ENCODE measurements at regions not wholly inside any gene's neighbourhood (a gene's known extent, or its start where the extent isn't known, plus 50 kb on each side); places are given as distances from the start of the nearest gene placed in this dataset.

DNA sequence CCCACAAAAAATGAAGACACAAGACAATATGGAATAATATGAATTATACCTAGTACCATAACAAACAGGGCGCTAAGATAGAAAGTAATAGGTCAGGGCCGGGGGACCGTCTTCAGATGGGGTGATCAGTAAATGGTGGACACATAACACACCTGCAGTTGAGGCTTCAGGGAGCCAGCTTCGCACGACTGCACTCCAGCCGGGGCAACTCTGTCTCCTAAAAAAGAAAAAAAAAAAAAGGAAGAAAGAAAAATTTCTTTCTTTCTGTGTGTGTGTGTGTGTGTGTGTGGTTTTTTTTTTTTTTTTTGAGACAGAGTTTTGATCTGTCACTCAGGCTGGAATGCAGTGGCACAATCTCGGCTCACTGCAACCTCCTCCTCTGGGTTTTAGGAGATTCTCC, 75.0 kb upstream of the HSPA9 start:
- no peak for DNase-seq
- H3K9me3 Mint-ChIP-seq = peaks cover 0 to 2% of the 10 kb centered on the region in 2 donors
- no peak for ATAC-seq (replicated peaks)
- no peak overlapping the region for H3K4me3 Mint-ChIP-seq
- peaks cover 23 to 24% of the 10 kb centered on the region in 2 donors for H3K4me1 Mint-ChIP-seq (ENCODE audit: low read depth in 2 of 2)
- peaks cover 88 to 99% of the 10 kb centered on the region in 2 donors for H3K27me3 Mint-ChIP-seq
- H3K36me3 Mint-ChIP-seq (ENCODE audit: insufficient read depth) = peaks cover 9% of the 10 kb centered on the region
- no peak overlapping the region for H3K27ac Mint-ChIP-seq

DNA sequence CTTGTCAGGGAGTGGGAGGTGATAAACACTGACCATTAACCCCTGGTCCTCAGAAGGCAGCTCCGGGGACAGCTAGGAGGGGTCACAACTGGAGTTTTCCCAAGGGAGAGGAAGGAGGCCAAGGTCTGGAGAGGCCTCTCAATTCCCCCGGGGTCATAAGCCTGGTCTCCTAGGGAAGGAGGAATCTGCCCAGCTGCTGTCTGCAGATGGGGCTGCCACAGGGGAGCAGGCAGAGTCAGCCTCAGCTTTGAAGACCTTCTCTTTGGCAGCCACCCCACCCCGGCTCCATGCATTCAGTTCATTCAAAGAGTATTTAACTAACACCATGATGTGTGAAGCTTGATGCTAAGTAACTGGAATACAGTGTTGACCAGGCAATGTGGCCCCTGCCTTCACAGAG, 74.6 kb upstream of the HSPA9 start:
- Mint-ChIP-seq H3K4me3 (no peak overlapping the region), H3K27me3 (peaks cover 84 to 97% of the 10 kb centered on the region in 2 donors), H3K36me3 (ENCODE audit: insufficient read depth) (peaks cover 9% of the 10 kb centered on the region), H3K4me1 (ENCODE audit: low read depth in 2 of 2) (peaks cover 19 to 20% of the 10 kb centered on the region in 2 donors), H3K27ac (no peak overlapping the region), H3K9me3 (peaks cover 0 to 1% of the 10 kb centered on the region in 2 donors)
- DNase-seq = no peak
- no peak for ATAC-seq (replicated peaks)

- DNase-seq = no peak
- no peak overlapping the region for H3K27ac Mint-ChIP-seq
- peaks cover 80 to 97% of the 10 kb centered on the region in 2 donors for H3K27me3 Mint-ChIP-seq
- H3K4me3 Mint-ChIP-seq = no peak overlapping the region
- no peak for ATAC-seq (replicated peaks)
- peaks cover 6% of the 10 kb centered on the region for H3K36me3 Mint-ChIP-seq (ENCODE audit: insufficient read depth)
- peaks cover 14 to 15% of the 10 kb centered on the region in 2 donors for H3K4me1 Mint-ChIP-seq (ENCODE audit: low read depth in 2 of 2)
- H3K9me3 Mint-ChIP-seq = no peaks in the 10 kb centered on the region
These were observed 74.1 kb upstream of the HSPA9 start for GRCh38 chr5:138649316-138649720.

DNA sequence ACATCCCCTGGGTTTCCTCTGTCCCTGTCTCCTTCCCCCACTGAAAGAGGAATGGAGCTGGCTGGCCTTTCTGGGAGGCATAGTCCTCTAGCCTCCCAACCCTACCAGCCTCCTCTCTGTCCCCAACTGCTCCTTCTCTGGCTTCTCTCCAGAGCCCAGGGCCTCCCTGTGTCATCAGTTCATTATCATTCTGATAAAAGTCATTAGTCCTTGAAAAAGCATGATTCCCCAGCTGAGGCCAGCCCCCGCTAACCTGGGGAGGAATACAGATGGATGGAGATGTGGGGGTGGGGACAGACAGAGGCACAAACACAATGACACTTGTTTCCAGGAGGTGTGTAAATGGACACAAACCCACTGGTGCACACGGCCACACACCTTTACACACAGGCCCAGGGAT, 73.6 kb upstream of the HSPA9 start:
- Mint-ChIP-seq H3K9me3 (no peaks in the 10 kb centered on the region), H3K27me3 (peaks cover 79 to 97% of the 10 kb centered on the region in 2 donors), H3K4me3 (no peak overlapping the region), H3K36me3 (ENCODE audit: insufficient read depth) (peaks cover 3% of the 10 kb centered on the region), H3K27ac (no peak overlapping the region), H3K4me1 (ENCODE audit: low read depth in 2 of 2) (peaks cover 9 to 10% of the 10 kb centered on the region in 2 donors)
- DNase-seq = no peak
- no peak for ATAC-seq (replicated peaks)

- Mint-ChIP-seq H3K4me3 (no peak overlapping the region), H3K4me1 (ENCODE audit: low read depth in 2 of 2) (peaks cover 0 to 4% of the 10 kb centered on the region in 2 donors), H3K36me3 (ENCODE audit: insufficient read depth) (no peaks in the 10 kb centered on the region), H3K27ac (no peak overlapping the region), H3K27me3 (peaks cover 78 to 97% of the 10 kb centered on the region in 2 donors), H3K9me3 (no peaks in the 10 kb centered on the region)
- DNase-seq (no peak), ATAC-seq (replicated peaks) (no peak)
These were observed 72.7 kb upstream of the HSPA9 start for GRCh38 chr5:138647794-138648410.

GRCh38 chr5:138647261-138647788, 72.1 kb upstream of the HSPA9 start:
- ATAC-seq (replicated peaks) (no peak), DNase-seq (no peak)
- Mint-ChIP-seq H3K9me3 (no peaks in the 10 kb centered on the region), H3K27ac (no peak overlapping the region), H3K36me3 (ENCODE audit: insufficient read depth) (no peaks in the 10 kb centered on the region), H3K4me1 (ENCODE audit: low read depth in 2 of 2) (peaks cover 0 to 4% of the 10 kb centered on the region in 2 donors), H3K27me3 (peaks cover 75 to 97% of the 10 kb centered on the region in 2 donors), H3K4me3 (no peak overlapping the region)

DNA sequence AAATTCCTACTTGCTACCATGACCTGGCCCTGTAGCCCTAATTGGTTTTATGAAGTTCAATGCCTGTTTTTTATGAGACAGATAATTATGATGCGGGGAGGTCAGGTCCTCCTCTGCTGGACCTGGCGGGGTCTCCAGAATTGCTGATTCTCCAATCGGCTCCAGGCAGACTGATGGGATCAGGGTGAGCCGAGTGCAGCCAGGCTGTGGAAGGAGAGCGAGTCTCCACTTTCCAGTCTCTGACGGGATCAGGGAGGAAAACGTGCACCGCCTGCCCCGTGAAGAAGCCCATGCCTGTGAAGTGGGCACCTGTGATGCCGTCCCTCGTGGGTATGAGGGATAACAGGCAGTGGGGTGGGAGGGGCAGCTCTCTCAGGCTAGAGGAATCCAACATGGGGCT, 71.5 kb upstream of the HSPA9 start:
- H3K4me1 Mint-ChIP-seq (ENCODE audit: low read depth in 2 of 2) = peaks cover 0 to 9% of the 10 kb centered on the region in 2 donors
- DNase-seq (no peak), ATAC-seq (replicated peaks) (no peak)
- no peaks in the 10 kb centered on the region for H3K36me3 Mint-ChIP-seq (ENCODE audit: insufficient read depth)
- peaks cover 70 to 97% of the 10 kb centered on the region in 2 donors for H3K27me3 Mint-ChIP-seq
- no peak overlapping the region for H3K27ac Mint-ChIP-seq
- no peak overlapping the region for H3K4me3 Mint-ChIP-seq
- no peaks in the 10 kb centered on the region for H3K9me3 Mint-ChIP-seq

DNA sequence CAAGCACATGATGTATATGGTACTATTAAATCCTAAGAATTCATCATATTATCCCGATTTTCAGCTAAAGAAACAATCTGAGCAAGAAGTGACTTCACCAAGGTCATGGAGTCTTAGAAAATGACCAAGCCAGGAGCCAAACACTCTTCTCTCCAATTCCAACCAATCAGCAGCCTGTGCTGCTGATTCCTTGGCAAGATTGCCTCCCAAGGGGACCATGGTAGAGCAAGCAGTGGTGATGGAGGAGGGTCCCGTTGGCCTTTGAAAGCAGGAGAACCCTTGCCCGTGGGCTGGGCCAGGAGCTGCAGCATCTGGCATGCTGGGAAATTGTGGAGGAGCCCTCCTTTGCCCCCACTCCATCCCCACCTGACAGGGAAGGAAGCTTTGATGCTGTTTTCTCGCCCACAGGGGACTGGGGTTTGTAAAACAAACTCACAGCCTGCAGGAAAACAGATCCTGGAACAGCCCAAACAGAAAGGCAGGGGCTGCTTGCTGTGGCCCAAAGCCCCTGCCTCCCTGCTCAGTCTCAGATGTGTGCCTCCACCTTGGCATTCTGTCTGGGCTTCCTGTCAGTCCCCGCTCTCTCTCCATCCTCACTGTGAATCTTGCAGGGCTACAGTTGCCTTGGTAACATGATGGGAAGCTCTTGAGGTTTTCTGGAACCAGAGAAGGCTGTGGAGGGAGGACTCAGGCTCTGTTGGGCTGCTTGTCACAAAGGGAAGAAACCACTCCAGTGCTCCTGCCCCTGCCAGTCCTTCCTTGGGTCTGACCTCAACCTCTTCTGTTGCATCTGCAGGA, 70.8 kb upstream of the HSPA9 start:
- Mint-ChIP-seq H3K9me3 (no peaks in the 10 kb centered on the region), H3K4me3 (no peak overlapping the region), H3K27me3 (peaks cover 67 to 96% of the 10 kb centered on the region in 2 donors), H3K36me3 (ENCODE audit: insufficient read depth) (no peaks in the 10 kb centered on the region), H3K27ac (no peak overlapping the region), H3K4me1 (ENCODE audit: low read depth in 2 of 2) (peaks cover 0 to 10% of the 10 kb centered on the region in 2 donors)
- ATAC-seq (replicated peaks) = no peak
- DNase-seq = no peak

DNA sequence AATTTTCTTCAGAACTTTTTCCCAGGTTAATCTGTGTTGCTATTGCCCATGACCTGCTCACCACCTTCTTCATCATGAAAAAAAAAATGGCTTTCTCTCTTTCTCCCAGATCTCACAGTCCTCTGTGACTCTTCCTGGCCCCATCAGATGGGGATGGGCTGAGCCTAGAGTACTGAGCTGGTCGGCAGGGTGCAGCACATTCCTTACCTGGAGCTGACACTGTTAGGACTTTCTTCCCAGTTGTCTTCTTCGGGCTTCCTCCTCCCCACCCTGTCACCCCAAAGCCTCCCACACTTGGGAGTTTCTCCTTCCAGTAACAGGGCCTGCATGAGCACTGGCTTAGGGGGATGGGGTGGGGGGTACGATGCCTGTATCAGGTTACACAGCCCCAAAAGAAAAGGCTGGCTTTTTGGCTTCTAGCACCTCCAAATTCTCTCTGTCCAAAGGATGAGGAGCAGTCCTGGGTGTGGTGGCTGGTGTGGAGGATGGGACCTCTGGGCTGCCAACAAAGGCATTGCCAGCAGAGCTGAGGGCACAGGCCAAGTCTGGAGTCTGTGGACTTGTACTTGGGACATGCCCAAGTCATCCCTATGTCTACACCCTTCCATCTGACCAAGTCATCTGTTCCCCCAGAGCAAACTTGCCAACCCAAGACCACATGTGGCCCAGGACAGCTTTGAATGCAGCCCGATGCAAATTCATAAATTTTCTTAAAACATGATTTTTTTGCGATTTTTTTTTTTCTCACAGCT, 68.0 kb upstream of the HSPA9 start:
- Mint-ChIP-seq H3K9me3 (no peaks in the 10 kb centered on the region), H3K27ac (no peak overlapping the region), H3K4me3 (no peak overlapping the region), H3K4me1 (ENCODE audit: low read depth in 2 of 2) (peaks cover 0 to 5% of the 10 kb centered on the region in 2 donors), H3K27me3 (peaks cover 73 to 96% of the 10 kb centered on the region in 2 donors), H3K36me3 (ENCODE audit: insufficient read depth) (no peaks in the 10 kb centered on the region)
- DNase-seq = no peak
- no peak for ATAC-seq (replicated peaks)

DNA sequence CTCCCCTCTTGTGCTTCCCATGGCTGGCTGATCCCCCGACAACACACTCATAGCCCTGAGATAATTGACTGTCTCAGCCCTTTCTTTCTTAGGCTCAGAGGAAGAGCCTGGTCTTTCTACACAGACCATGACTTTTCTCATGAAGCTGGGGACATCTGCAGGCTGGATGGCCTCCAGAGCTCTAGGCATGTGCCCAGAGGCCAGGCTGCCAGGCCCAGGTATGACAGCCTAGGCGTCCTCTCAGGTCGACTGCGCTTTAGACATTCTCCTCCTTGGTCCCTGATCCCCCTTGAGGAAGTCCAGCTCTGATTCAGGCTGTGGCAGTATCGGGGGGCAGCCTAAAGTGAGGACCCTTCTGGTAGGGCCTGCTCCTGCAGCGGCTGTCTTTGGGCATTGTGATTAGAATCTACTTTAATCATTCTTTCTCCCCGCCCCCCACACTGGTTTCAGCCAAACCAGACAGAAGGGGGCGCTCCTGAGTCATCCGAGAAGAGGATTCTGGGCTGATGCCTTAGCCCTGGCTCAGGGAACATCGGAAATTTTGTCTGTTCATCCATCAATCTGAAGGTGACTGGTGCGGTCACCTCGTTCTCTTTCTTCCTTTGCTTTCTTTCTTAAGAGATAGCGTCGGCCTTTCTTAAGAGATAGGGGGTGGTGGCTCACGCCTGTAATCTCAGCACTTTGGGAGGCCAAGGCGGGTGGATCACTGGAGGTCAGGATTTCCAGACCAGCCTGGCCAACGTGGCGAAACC, 66.5 kb upstream of the HSPA9 start:
- DNase-seq = peak; percentile 69 to 75 (median 71)
- H3K27ac Mint-ChIP-seq = no peak overlapping the region
- H3K27me3 Mint-ChIP-seq = peaks cover 68 to 95% of the 10 kb centered on the region in 2 donors

DNA sequence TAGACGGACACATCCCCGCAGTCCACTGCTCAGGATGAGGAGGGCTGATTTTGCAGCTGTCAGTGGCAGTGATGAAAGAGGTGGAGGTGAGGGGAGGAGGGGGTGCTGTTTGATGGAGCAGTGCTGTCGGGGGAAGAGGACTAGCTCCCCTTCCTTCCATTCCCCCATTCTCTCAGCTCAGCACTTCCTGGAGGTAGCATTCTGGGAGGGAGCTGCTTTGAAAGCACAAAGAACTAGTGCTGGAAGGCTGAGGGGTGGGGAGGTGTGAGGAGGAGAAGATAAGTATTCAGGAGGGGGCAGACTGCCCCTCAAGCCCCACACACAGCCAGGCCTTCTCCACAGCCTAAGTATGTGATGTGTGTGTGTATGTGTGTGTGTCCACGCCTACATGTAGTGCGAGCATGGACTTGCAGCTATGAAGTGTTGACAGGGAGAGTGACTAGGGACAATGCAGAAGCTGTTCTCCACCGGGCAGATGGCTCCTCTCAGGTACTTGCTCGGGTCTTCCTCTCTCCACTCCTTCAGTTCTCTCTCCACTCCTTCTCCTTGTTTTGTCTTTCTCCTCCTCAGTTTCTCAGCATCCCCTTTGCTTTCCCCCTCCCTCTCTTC, 65.5 kb upstream of the HSPA9 start:
- no peaks in the 10 kb centered on the region for H3K9me3 Mint-ChIP-seq
- peaks cover 0 to 5% of the 10 kb centered on the region in 2 donors for H3K4me1 Mint-ChIP-seq (ENCODE audit: low read depth in 2 of 2)
- ATAC-seq (replicated peaks) (no peak), DNase-seq (no peak)
- no peaks in the 10 kb centered on the region for H3K36me3 Mint-ChIP-seq (ENCODE audit: insufficient read depth)
- H3K4me3 Mint-ChIP-seq = no peak overlapping the region
- H3K27me3 Mint-ChIP-seq = peaks cover 61 to 93% of the 10 kb centered on the region in 2 donors
- H3K27ac Mint-ChIP-seq = no peak overlapping the region

More for the DNA sequence above, 66.5 kb upstream of the HSPA9 start:
- Mint-ChIP-seq H3K4me1 (ENCODE audit: low read depth in 2 of 2) (peaks cover 0 to 5% of the 10 kb centered on the region in 2 donors), H3K4me3 (no peak overlapping the region), H3K36me3 (ENCODE audit: insufficient read depth) (no peaks in the 10 kb centered on the region), H3K9me3 (no peaks in the 10 kb centered on the region)
- peak; percentile 75 for ATAC-seq (replicated peaks)

DNA sequence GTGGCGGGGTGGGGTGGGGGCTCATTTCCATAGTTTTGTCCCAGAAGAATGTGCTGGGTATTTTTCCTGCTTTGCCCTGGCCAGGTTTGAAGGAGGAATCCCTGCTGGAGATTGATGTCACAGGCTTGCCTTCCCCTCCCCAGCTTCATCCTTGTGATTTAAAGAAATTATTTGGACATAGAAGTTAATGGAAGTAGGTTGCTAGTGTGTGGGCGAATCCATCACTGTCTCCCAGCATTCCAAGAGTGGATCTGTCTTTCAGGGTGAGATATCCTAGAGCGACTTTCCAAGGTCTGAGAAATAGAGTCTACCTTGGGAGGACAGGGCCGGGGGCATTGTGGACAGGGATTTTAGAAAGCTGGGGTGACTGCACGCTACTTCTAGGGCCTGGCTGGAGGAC, 64.9 kb upstream of the HSPA9 start:
- DNase-seq = no peak
- no peak for ATAC-seq (replicated peaks)
- peaks cover 58 to 94% of the 10 kb centered on the region in 2 donors for H3K27me3 Mint-ChIP-seq
- no peak overlapping the region for H3K27ac Mint-ChIP-seq
- H3K4me1 Mint-ChIP-seq (ENCODE audit: low read depth in 2 of 2) = peaks cover 0 to 5% of the 10 kb centered on the region in 2 donors
- no peaks in the 10 kb centered on the region for H3K36me3 Mint-ChIP-seq (ENCODE audit: insufficient read depth)
- no peak overlapping the region for H3K4me3 Mint-ChIP-seq
- H3K9me3 Mint-ChIP-seq = no peaks in the 10 kb centered on the region

All from effector memory CD8-positive, alpha-beta T cell (primary cell).